Left lung (tissue), 4 donors: ENCODE measurements at regions not wholly inside any gene's neighbourhood (a gene's known extent, or its start where the extent isn't known, plus 50 kb on each side); places are given as distances from the start of the nearest gene placed in this dataset.
"Not testable (repeated sequence)": the region's sequence is repeated elsewhere in the genome, so short reads cannot be mapped to it uniquely, and the experiment has no call there.

Experiments used
- ATAC-seq: fragments of 200-7000 bp; cut with Tn5 transposase; one replicate; pipeline ENCODE4 v1.9.1; 2020; ENCODE audit warnings: moderate library complexity
- DNase-seq, 4 donors: peaks; one replicate each; pipeline ENCODE4 v3.0.0-alpha.2; 2013 to 2020
- H3K27ac ChIP-seq, 2 donors: fragments of 200-600 bp; sonication (generic) in 1 of 2; one replicate each; pipeline versions ENCODE4 v1.5.0 to v1.8.0; 2020 to 2021
- H3K27me3 ChIP-seq, 2 donors: fragments of 200-600 bp; sonication (generic) in 1 of 2; one replicate each; pipeline versions ENCODE4 v1.5.0 to v1.8.0; 2020 to 2021
- H3K36me3 ChIP-seq, 2 donors: fragments of 200-600 bp; sonication (generic) in 1 of 2; one replicate each; pipeline versions ENCODE4 v1.5.0 to v1.8.0; 2020 to 2021
- H3K4me1 ChIP-seq, 2 donors: fragments of 200-600 bp; one replicate each; pipeline ENCODE4 v1.8.0; 2021
- H3K4me3 ChIP-seq, 2 donors: fragments of 200-600 bp; sonication (generic) in 1 of 2; one replicate each; pipeline versions ENCODE4 v1.5.0 to v1.8.0; 2020 to 2021; ENCODE audit warnings: mild to moderate bottlenecking in 1 of 2
- H3K9me3 ChIP-seq, 2 donors: fragments of 200-600 bp; sonication (generic) in 1 of 2; one replicate each; pipeline versions ENCODE4 v1.5.0 to v1.8.0; 2020 to 2021
- CTCF ChIP-seq, 2 donors: fragments of 200-600 bp; sonication (generic) in 1 of 2; IDR thresholded peaks; one replicate each; pipeline versions ENCODE4 v1.5.0 to v1.8.0; 2021; ENCODE audit warnings: antibody characterized with exemption in 2 of 2
- intact Hi-C, 2 donors: fragments of 100-400 bp; cut with DNase I; formaldehyde crosslinking; loops; one replicate each; pipeline versions ENCODE4 v1.11.2 to v1.14.2; 2022
- donor health status: DM: no; HTN: yes; CAD: no.
- donor health status: DM: no; HTN: no; CAD: no.

- intact Hi-C loops: no loop called here
- no peak overlapping the region for H3K4me3 ChIP-seq
- no peak for TF ChIP-seq CTCF (IDR thresholded peaks at IDR 0.05)
- ATAC-seq (no peak), DNase-seq (no peak)
- H3K4me1 ChIP-seq: no peaks in the 10 kb centered on the region
- no peaks in the 10 kb centered on the region for H3K27me3 ChIP-seq
- H3K36me3 ChIP-seq: no peaks in the 10 kb centered on the region
- H3K9me3 ChIP-seq: no peaks in the 10 kb centered on the region
- H3K27ac ChIP-seq: no peak overlapping the region
Measured at GRCh38 chr16:21339269-21339641, 61.2 kb upstream of the CRYM start.

GRCh38 chr16:21338537-21339268, 60.6 kb upstream of the CRYM start:
- Histone ChIP-seq H3K9me3 (no peaks in the 10 kb centered on the region), H3K36me3 (no peaks in the 10 kb centered on the region), H3K4me3 (no peak overlapping the region), H3K27ac (no peak overlapping the region), H3K27me3 (no peaks in the 10 kb centered on the region), H3K4me1 (no peaks in the 10 kb centered on the region)
- DNase-seq (no peak), ATAC-seq (no peak)
- intact Hi-C loops: no loop called here
- no peak for TF ChIP-seq CTCF (IDR thresholded peaks at IDR 0.05)

- ATAC-seq: no peak
Measured at GRCh38 chr16:21336231-21336630, 58.1 kb upstream of the CRYM start.

GRCh38 chr16:21334188-21335146, 56.4 kb upstream of the CRYM start:
- DNase-seq, ATAC-seq, intact Hi-C loops: not testable (repeated sequence)

More at GRCh38 chr16:21336231-21336630, 58.1 kb upstream of the CRYM start:
- H3K27me3 ChIP-seq: no peaks in the 10 kb centered on the region
- TF ChIP-seq CTCF (IDR thresholded peaks at IDR 0.05): no peak
- no peaks in the 10 kb centered on the region for H3K4me1 ChIP-seq
- no peak overlapping the region for H3K27ac ChIP-seq
- intact Hi-C loops: no loop called here
- no peaks in the 10 kb centered on the region for H3K36me3 ChIP-seq
- H3K4me3 ChIP-seq: no peak overlapping the region
- DNase-seq: no peak
- no peaks in the 10 kb centered on the region for H3K9me3 ChIP-seq

GRCh38 chr16:21333683-21334082, 55.6 kb upstream of the CRYM start:
- H3K9me3 ChIP-seq, intact Hi-C loops, H3K27ac ChIP-seq, H3K27me3 ChIP-seq, H3K36me3 ChIP-seq, H3K4me1 ChIP-seq, ATAC-seq, DNase-seq, H3K4me3 ChIP-seq: not testable (repeated sequence)

More at GRCh38 chr16:21334188-21335146, 56.4 kb upstream of the CRYM start:
- not testable (repeated sequence) for H3K4me1 ChIP-seq, H3K4me3 ChIP-seq, H3K27ac ChIP-seq, H3K36me3 ChIP-seq, H3K9me3 ChIP-seq, H3K27me3 ChIP-seq
